ENCODE measurements at regions not wholly inside any gene's neighbourhood (a gene's known extent, or its start where the extent isn't known, plus 50 kb on each side); places are given as distances from the start of the nearest gene placed in this dataset.

GRCh38 chr1:17877316-17877715 lies 122.2 kb downstream of the ACTL8 start:
- DNase-seq (ENCODE audit: low read depth) = no peak

DNA sequence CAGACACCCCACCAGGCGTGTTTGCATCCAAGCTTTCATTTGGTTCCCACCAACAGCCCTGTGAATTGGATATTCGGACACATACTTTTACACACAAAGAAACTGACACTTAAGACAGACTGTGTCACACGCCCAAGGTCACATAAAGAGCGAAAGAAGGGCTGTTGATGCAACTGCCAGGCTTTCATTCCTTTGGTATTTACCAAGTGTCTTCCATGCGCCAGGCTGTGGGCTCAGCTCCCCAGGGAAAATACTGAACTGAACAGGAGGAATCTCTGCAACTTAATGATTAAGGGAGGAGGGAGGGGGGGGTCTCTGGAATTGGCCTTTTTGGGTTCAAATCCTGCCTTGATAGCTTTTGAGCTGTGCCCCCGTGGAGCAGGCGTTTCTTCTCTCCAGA lies 122.8 kb downstream of the ACTL8 start:
- DNase-seq (ENCODE audit: low read depth) = peak; percentile 53

DNA sequence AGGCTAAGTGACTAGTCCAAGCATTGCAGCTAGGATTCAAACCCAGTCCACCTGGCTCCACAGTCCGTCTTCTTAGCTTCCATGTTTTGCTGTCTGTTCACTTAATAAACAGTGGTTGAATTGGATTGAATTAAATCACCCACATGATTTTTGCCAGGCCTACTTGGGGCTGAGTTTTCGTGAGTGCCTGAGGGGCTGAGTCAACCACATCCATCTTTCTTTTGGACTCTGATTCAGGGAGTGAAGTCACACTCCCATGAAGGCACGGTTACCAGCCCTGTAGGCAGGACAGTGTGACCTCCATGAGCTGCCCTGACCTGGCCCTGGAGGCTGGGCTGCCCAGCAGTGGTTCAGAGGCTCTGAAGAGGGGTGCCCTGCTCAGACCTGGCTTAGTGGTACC lies 123.7 kb downstream of the ACTL8 start:
- DNase-seq (ENCODE audit: low read depth) = peak; percentile 85

DNA sequence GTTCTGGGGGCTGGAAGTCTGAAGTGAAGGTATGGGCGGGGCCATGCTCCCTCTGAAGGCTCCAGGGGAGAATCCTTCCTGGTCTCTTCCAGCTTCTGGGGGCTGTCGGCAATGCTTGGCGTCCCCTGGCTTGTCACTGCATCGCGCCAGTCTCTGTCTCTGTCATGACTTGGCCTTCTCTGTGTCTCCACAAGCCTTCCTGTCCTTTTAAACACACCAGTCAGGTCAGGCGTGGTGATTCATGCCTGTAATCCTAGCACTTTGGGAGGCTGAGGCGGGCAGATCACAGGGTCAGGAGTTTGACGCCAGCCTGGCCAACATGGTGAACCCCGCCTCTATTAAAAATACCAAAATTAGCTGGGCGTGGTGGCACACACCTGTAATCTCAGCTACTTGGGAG lies 125.3 kb downstream of the ACTL8 start:
- no peak for DNase-seq (ENCODE audit: low read depth)

DNA sequence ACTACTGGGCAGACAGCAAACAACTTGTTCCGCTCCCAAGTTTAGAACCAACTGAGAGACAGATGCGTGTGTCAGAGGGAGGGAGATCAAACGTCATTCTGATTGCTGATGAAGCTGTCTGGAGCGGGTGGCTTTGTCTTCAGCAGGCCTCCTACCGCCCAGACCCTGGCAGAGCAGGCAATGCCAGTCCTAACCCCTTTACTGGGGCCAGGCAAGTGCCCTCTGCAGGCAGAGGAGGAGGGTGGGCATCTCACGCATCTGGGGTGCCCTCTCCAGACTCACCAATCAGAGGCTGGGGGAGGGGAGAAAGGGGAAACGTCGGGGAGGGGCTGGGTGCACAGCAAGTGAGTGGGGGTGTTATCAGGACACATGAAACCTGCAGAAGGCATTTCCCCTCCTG lies 126.6 kb downstream of the ACTL8 start:
- peak; percentile 22 for DNase-seq (ENCODE audit: low read depth)

GRCh38 chr1:17883136-17883535 lies 128.0 kb downstream of the ACTL8 start:
- no peak for DNase-seq (ENCODE audit: low read depth)

GRCh38 chr1:17883662-17884395 lies 128.7 kb downstream of the ACTL8 start:
- no peak for DNase-seq (ENCODE audit: low read depth)

- no peak for DNase-seq (ENCODE audit: low read depth)
Observed at GRCh38 chr1:17885663-17886320, 130.7 kb downstream of the ACTL8 start.

GRCh38 chr1:17886386-17886785 lies 131.3 kb downstream of the ACTL8 start:
- DNase-seq (ENCODE audit: low read depth) = no peak

DNA sequence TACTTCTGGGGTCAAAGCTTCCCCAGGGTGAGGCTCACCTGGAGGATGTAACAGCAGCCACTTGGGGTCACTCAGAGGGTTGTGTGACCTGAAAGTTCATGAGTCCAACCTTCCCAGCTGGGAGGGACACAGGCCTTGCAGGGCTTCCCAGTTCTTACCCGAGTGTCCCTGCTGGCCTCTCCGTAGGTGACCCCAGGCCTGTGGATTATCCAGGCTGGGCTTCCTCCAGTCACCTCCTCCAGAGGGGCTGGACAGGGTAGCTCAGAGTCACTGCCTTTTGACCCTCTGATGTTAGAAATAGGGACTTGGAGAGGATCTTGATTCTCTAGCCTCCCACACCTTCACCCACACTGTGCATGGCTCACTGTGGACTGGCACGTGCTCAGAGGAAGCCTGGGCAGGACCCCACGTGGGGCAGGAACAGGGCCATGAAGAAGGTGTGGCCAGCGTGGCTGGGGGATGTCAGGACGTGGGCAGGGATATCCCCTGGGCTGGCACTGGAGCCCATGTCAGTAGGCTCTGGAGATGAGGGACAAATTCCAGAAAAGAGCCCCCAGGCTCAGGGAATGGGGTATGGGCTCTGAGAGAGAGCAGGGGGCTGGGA lies 131.8 kb downstream of the ACTL8 start:
- no peak for DNase-seq (ENCODE audit: low read depth)

- no peak for DNase-seq (ENCODE audit: low read depth)
Observed at GRCh38 chr1:17887661-17888371, 132.7 kb downstream of the ACTL8 start.

DNA sequence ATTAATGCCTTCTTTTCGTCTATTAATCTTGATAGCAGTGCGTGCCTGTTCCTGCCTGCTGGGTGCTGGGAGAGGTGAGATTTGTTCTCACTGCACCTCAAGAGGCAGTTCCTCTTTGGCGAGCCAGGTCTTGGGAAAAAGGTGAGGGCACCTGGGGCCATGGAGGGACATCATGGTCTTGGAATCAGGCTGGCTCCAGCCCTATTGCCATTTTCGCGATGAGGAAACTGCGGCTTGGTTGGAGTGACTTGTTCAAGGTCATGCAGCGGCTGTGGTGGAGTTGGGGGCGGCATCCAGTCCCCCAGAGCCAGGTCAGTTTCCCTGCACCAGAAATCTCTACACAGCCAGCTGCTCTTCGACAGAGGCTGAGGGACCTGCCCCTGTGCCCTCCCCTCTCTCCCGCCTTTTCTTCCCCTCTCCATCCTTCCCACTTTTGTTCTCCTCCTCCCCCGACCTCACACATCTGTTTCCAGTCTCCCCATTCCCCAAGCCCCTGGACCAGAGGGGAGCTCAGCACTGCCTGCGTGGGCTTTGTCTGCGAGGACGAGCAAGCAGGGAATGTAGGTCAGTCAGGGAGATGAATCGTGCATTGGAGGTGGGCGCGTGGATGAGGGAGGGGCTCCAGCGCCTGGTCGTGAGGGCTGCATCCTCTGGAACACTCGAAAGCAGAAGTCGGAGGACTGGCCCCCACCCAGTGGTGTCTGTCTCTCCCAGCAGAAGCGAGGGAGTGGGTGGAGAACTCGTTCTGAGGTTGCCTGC lies 135.1 kb downstream of the ACTL8 start:
- no peak for DNase-seq (ENCODE audit: low read depth)

- no peak for DNase-seq (ENCODE audit: low read depth)
Observed at GRCh38 chr1:17890815-17891191, 135.7 kb downstream of the ACTL8 start.

DNA sequence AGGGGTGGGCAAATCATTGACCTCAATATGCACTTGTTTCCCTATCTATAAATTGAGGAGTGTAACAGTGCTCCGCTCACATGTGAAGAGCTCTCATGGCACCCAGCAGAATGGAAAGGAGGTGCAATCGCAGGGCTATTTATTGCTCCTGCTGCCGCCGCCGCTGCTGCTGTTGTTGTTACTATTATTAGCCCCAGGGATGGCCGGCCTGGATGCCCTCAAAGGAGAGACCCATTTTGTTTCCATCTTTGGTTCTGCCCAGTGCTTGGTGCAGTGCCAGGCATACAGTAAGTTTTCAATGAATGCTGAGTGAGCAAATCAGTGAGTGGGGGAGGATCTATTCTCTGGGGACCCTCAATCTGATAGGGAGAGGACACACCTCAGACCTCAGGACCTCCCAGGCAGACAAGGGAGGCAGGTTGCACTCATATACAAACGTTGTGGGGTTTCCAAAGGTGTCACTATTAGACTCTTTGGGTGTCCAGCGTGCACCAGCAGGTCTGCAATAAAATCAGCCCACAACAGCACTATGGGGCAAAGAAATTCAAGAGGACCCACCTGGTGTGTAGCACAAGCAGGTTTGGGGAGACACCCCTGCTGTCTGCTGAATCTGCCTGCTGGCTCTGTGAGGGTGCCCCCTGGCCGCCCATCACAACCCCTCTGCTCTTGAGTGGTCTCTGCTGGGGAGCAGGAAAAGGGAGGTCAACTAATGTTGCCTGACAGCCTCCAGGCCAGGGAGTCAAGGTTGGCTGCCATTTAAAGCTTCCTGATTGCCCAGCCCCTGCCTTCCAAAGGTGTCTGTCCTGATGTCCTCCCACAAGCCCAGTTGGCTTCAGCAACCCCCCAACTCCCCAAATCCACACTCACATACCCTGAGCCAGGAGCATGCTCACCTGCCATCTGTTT lies 136.3 kb downstream of the ACTL8 start:
- no peak for DNase-seq (ENCODE audit: low read depth)

GRCh38 chr1:17892225-17892624 lies 137.1 kb downstream of the ACTL8 start:
- peak; percentile 43 for DNase-seq (ENCODE audit: low read depth)

DNA sequence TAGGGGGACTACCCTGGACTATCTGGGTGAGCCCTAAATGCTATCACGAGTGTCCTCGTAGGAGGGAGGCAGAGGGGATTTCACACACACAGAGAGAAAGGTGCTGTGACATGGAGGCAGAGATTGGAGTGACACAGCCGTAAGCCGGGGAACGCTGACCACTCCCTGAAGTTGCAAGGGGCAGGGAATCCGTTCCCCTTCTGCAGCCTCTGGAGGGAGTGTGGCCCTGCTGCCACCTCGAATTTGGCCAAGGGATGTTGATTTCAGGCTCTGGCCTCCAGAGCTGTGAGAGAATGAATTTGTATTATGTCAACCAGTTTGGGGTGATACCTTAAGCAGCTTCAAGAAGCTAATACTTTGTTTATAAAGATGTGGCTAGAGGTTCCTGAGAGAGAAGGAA lies 137.7 kb downstream of the ACTL8 start:
- DNase-seq (ENCODE audit: low read depth) = no peak

DNA sequence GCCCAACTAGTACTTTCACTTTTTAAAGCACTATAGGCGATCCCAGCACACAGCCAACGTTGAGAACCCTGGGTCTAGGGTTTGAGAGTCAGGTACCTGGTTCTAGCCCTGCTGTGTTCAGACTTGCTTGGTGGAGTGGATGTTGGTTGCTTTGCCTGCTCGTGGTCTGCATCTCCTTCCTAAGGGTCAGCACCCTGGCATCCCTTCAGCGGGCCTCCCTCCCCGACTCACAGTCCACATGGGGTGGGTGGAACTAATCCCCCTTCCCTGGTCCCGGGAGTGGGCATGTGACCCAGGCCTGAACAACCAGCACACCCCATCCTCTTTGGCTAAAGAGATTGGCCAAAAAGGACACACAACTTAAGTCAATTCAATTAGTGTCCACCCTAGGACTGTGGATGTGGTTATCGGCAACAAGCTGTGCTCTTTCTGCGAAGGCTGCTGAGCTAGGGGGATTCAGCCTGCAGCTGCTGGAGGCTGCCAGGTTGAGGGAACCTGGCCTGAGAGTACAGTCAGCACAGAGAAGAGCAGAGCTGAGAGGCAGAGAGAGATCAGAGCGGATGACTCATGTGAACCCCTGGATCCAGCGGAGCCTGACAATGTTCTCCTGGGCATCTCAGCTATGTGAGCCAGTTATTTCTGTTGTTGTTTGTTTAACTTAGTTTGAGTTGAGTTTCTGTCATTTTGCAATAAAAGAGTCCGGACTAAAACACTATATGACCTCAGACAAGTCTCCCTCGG lies 138.9 kb downstream of the ACTL8 start:
- DNase-seq (ENCODE audit: low read depth) = no peak

DNA sequence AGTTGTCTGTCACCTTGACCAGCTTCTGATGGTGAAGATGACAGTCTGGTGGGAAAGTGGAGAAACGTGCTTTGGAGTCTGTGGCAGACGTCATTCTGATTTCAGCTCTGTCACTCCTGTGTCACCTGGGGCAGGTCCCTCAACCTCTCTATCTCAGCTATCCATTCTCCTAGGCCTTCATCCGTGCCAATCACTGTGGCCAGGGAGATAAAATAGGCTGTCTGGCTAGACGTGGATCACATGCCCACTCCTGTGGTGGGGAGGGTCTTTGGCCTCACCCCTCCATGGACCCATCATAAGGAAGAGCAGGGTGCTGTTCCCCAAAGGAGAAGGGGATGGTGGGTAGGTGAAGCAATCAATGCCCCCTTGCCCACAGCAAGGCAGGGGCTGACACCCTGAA lies 140.3 kb downstream of the ACTL8 start:
- no peak for DNase-seq (ENCODE audit: low read depth)

GRCh38 chr1:17895986-17896385 lies 140.9 kb downstream of the ACTL8 start:
- DNase-seq (ENCODE audit: low read depth) = no peak

- no peak for DNase-seq (ENCODE audit: low read depth)
Observed at GRCh38 chr1:17903386-17903785, 148.3 kb downstream of the ACTL8 start.
